ENCODE measurements at regions not wholly inside any gene's neighbourhood (a gene's known extent, or its start where the extent isn't known, plus 50 kb on each side); places are given as distances from the start of the nearest gene placed in this dataset.

- DNase-seq = no peak
Observed at GRCh38 chr2:223107825-223108224, 55.8 kb downstream of the KCNE4 start.

- no peak for DNase-seq
Observed at GRCh38 chr2:223108351-223109050, 56.5 kb downstream of the KCNE4 start.

GRCh38 chr2:223109341-223109740 lies 57.4 kb downstream of the KCNE4 start:
- DNase-seq = no peak

- no peak for DNase-seq
Observed at GRCh38 chr2:223113161-223113560, 61.2 kb downstream of the KCNE4 start.

GRCh38 chr2:223114170-223114569 lies 62.2 kb downstream of the KCNE4 start:
- DNase-seq = no peak

GRCh38 chr2:223114917-223115316 lies 62.9 kb downstream of the KCNE4 start:
- no peak for DNase-seq

- no peak for DNase-seq
Observed at GRCh38 chr2:223117533-223117932, 65.5 kb downstream of the KCNE4 start.

- no peak for DNase-seq
Observed at GRCh38 chr2:223121283-223121682, 69.3 kb downstream of the KCNE4 start.

GRCh38 chr2:223122781-223123180 lies 70.8 kb downstream of the KCNE4 start:
- DNase-seq = peak; percentile 77

- DNase-seq = no peak
Observed at GRCh38 chr2:223123855-223124610, 72.0 kb downstream of the KCNE4 start.

- no peak for DNase-seq
Observed at GRCh38 chr2:223141606-223142005, 89.6 kb downstream of the KCNE4 start.

GRCh38 chr2:223142118-223142517 lies 90.1 kb downstream of the KCNE4 start:
- DNase-seq = no peak

GRCh38 chr2:223147431-223147830 lies 95.4 kb downstream of the KCNE4 start:
- no peak for DNase-seq

- DNase-seq = no peak
Observed at GRCh38 chr2:223148516-223148915, 96.5 kb downstream of the KCNE4 start.

- no peak for DNase-seq
Observed at GRCh38 chr2:223155956-223156355, 104.0 kb downstream of the KCNE4 start.

GRCh38 chr2:223161873-223162458 lies 110.0 kb downstream of the KCNE4 start:
- DNase-seq = no peak

- DNase-seq = no peak
Observed at GRCh38 chr2:223165423-223166214, 113.6 kb downstream of the KCNE4 start.

- no peak for DNase-seq
Observed at GRCh38 chr2:223166215-223166493, 114.2 kb downstream of the KCNE4 start.

- no peak for DNase-seq
Observed at GRCh38 chr2:223166983-223167650, 115.1 kb downstream of the KCNE4 start.

- no peak for DNase-seq
Observed at GRCh38 chr2:223169830-223170605, 118.0 kb downstream of the KCNE4 start.

GRCh38 chr2:223176970-223177369 lies 125.0 kb downstream of the KCNE4 start:
- no peak for DNase-seq

GRCh38 chr2:223180463-223180862 lies 128.5 kb downstream of the KCNE4 start:
- DNase-seq = no peak
